WTC11 (cell line): ENCODE measurements at regions not wholly inside any gene's neighbourhood (a gene's known extent, or its start where the extent isn't known, plus 50 kb on each side); places are given as distances from the start of the nearest gene placed in this dataset.

ENCODE experiments used
- ATAC-seq: fragments of 200-7000 bp; cut with Tn5 transposase; 2 replicates; pipeline ENCODE4 v1.10.0; 2021; ENCODE audit warnings: mild to moderate bottlenecking, moderate library complexity
- CTCF ChIA-PET: fragments of 300-600 bp; sonication (Branson Sonifier 250); formaldehyde crosslinking; loops from one replicate; lab custom pipeline; 2021; ENCODE audit warnings: antibody characterized with exemption; lab: Charles Lee
- POLR2A ChIA-PET: fragments of 350-600 bp; sonication (Branson Sonifier 250); formaldehyde crosslinking; loops from one replicate; lab custom pipeline; 2021; ENCODE audit warnings: antibody characterized with exemption; lab: Charles Lee
- DNase-seq: peaks from one replicate; pipeline ENCODE4 v3.0.0; 2021; ENCODE audit warnings: low spot score
- H3K27ac Mint-ChIP-seq: 2 replicates; pipeline ENCODE4 v1.8.0; 2021; ENCODE audit warnings: mixed read lengths
- H3K27me3 Mint-ChIP-seq: 2 replicates; pipeline ENCODE4 v1.8.0; 2021; ENCODE audit warnings: low read depth, mild to moderate bottlenecking, moderate library complexity, mixed read lengths
- H3K36me3 Mint-ChIP-seq: 2 replicates; pipeline ENCODE4 v1.8.0; 2021; ENCODE audit warnings: mixed read lengths
- H3K4me1 Mint-ChIP-seq: 2 replicates; pipeline ENCODE4 v1.8.0; 2022; ENCODE audit warnings: mixed read lengths
- H3K4me3 Mint-ChIP-seq: 2 replicates; pipeline ENCODE4 v1.8.0; 2021; ENCODE audit warnings: mild to moderate bottlenecking, moderate library complexity, mixed read lengths
- H3K9me3 Mint-ChIP-seq: 2 replicates; pipeline ENCODE4 v1.8.0; 2021; ENCODE audit warnings: mixed read lengths
- ATF1 ChIP-seq: sonication (generic); formaldehyde crosslinking; IDR thresholded peaks from 2 replicates; pipeline ENCODE4 v1.8.1; 2023; ENCODE audit warnings: mild to moderate bottlenecking, moderate library complexity, missing genetic modification reagents
- FOXP4 ChIP-seq: sonication (generic); formaldehyde crosslinking; IDR thresholded peaks from 2 replicates; pipeline ENCODE4 v1.8.0; 2022; ENCODE audit warnings: mild to moderate bottlenecking, missing genetic modification reagents
- IRF2 ChIP-seq: sonication (generic); formaldehyde crosslinking; IDR thresholded peaks from 2 replicates; pipeline ENCODE4 v1.8.0; 2022; ENCODE audit warnings: low read depth, missing genetic modification reagents, borderline replicate concordance
- JAZF1 ChIP-seq: fragments of 250-450 bp; sonication (Bioruptor Pico); IDR thresholded peaks from 2 replicates; pipeline ENCODE4 v1.9.0; 2021; ENCODE audit warnings: moderate library complexity, mild to moderate bottlenecking, inconsistent platforms
- MXD4 ChIP-seq: fragments of 250-450 bp; sonication (Bioruptor Pico); IDR thresholded peaks from 2 replicates; pipeline ENCODE4 v1.8.0; 2021; ENCODE audit warnings: mild to moderate bottlenecking, moderate library complexity, borderline replicate concordance
- NR1H2 ChIP-seq: sonication (generic); formaldehyde crosslinking; IDR thresholded peaks from 2 replicates; pipeline ENCODE4 v1.9.0; 2021; ENCODE audit warnings: mild to moderate bottlenecking, moderate library complexity, missing genetic modification reagents
- SMAD3 ChIP-seq: sonication (generic); formaldehyde crosslinking; IDR thresholded peaks from 2 replicates; pipeline ENCODE4 v1.8.0; 2022; ENCODE audit warnings: missing genetic modification reagents, mild to moderate bottlenecking, borderline replicate concordance
- ZMAT4 ChIP-seq: fragments of 250-450 bp; sonication (Bioruptor Pico); IDR thresholded peaks from 2 replicates; pipeline ENCODE4 v1.9.0; 2021; ENCODE audit warnings: mild to moderate bottlenecking
- ZNF317 ChIP-seq: sonication (generic); formaldehyde crosslinking; IDR thresholded peaks from 2 replicates; pipeline ENCODE4 v1.8.1; 2023; ENCODE audit warnings: low read depth, mild to moderate bottlenecking, moderate library complexity, missing genetic modification reagents, borderline replicate concordance
- ZNF416 ChIP-seq: fragments of 250-450 bp; sonication (Bioruptor Pico); IDR thresholded peaks from 2 replicates; pipeline ENCODE4 v1.9.0; 2021; ENCODE audit warnings: mild to moderate bottlenecking, inconsistent platforms
- ZNF425 ChIP-seq: fragments of 250-450 bp; sonication (Bioruptor Pico); conservative IDR thresholded peaks from 2 replicates; pipeline ENCODE4 v1.9.0; 2021; ENCODE audit warnings: mild to moderate bottlenecking
- TF ChIP-seq, protein P1 (sequence below): sonication (generic); formaldehyde crosslinking; conservative IDR thresholded peaks from 2 replicates; pipeline ENCODE4 v1.8.1; 2022; ENCODE audit warnings: mild to moderate bottlenecking, missing genetic modification reagents
- TF ChIP-seq, protein P2 (sequence below): fragments of 250-450 bp; sonication (Bioruptor Pico); IDR thresholded peaks from 2 replicates; pipeline ENCODE4 v1.9.0; 2021; ENCODE audit warnings: mild to moderate bottlenecking, borderline replicate concordance
- TF ChIP-seq, protein P3 (sequence below): fragments of 250-450 bp; sonication (Bioruptor Pico); IDR thresholded peaks from 2 replicates; pipeline ENCODE4 v1.8.0; 2021; ENCODE audit warnings: mild to moderate bottlenecking

- TF ChIP-seq, protein P1, sequence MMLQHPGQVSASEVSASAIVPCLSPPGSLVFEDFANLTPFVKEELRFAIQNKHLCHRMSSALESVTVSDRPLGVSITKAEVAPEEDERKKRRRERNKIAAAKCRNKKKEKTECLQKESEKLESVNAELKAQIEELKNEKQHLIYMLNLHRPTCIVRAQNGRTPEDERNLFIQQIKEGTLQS (CRISPR knock-in tag), result no peak
Observed at GRCh38 chr6:21447987-21448386, 145.6 kb upstream of the SOX4 start (continued).

DNA sequence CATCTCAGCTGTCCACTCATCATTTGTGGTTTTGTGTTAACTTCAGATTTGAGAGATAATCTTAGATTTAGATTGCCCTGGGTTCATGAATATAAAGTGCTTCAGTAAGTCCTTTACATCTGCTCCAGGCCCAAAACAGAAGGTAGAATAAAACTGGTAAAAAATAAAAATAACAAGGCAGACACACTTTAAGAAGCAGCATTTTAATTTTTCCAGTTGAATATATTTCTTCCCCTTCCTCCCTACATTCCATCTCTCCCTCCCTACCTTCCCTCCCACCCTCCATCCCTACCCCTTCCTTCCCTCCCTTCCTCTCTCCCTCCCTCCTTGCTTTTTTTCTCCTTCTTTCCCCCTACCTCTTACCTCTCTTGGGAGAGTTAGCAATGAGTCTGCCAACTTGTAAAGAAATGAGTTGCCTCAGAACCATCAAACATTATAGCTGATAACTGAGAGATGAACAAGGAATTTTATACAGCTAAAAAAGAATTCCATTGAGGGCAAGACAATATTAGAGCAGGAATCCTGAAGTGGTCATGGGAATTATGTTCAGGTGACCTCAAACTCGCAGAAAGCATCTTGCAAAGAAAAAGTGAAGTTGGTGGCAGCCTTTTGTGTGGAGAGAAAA, 145.0 kb upstream of the SOX4 start:
- TF ChIP-seq IRF2, result no peak
- TF ChIP-seq SMAD3 (CRISPR knock-in tag), result no peak
- no peaks in the 10 kb centered on the region for H3K36me3 Mint-ChIP-seq
- no peak overlapping the region for H3K4me3 Mint-ChIP-seq
- no peaks in the 10 kb centered on the region for H3K4me1 Mint-ChIP-seq
- ATAC-seq (no peak), DNase-seq (no peak)
- H3K9me3 Mint-ChIP-seq, result no peaks in the 10 kb centered on the region
- H3K27me3 Mint-ChIP-seq, result no peaks in the 10 kb centered on the region
- POLR2A ChIA-PET, result no interaction called here
- H3K27ac Mint-ChIP-seq, result no peak overlapping the region
- CTCF ChIA-PET, result no interaction called here

GRCh38 chr6:21450149-21450548, 143.4 kb upstream of the SOX4 start:
- Mint-ChIP-seq H3K27me3 (no peaks in the 10 kb centered on the region), H3K4me3 (no peak overlapping the region), H3K4me1 (no peaks in the 10 kb centered on the region), H3K9me3 (no peaks in the 10 kb centered on the region), H3K36me3 (no peaks in the 10 kb centered on the region), H3K27ac (no peak overlapping the region)
- POLR2A ChIA-PET, result interaction anchor here (0.7 kb wide), 1 partner anchor 138 kb away, joined by 3 read pairs; no protein-coding TSS in a partner anchor
- CTCF ChIA-PET, result interaction anchor here (0.7 kb wide), 1 partner anchor 138 kb away, joined by 3 read pairs; no protein-coding TSS in a partner anchor
- ATAC-seq (no peak), DNase-seq (no peak)
- TF ChIP-seq, protein P1 (CRISPR knock-in tag), result no peak
- TF ChIP-seq FOXP4 (CRISPR knock-in tag), result no peak
- no peak for TF ChIP-seq JAZF1 (CRISPR knock-in tag)
- TF ChIP-seq, protein P2, sequence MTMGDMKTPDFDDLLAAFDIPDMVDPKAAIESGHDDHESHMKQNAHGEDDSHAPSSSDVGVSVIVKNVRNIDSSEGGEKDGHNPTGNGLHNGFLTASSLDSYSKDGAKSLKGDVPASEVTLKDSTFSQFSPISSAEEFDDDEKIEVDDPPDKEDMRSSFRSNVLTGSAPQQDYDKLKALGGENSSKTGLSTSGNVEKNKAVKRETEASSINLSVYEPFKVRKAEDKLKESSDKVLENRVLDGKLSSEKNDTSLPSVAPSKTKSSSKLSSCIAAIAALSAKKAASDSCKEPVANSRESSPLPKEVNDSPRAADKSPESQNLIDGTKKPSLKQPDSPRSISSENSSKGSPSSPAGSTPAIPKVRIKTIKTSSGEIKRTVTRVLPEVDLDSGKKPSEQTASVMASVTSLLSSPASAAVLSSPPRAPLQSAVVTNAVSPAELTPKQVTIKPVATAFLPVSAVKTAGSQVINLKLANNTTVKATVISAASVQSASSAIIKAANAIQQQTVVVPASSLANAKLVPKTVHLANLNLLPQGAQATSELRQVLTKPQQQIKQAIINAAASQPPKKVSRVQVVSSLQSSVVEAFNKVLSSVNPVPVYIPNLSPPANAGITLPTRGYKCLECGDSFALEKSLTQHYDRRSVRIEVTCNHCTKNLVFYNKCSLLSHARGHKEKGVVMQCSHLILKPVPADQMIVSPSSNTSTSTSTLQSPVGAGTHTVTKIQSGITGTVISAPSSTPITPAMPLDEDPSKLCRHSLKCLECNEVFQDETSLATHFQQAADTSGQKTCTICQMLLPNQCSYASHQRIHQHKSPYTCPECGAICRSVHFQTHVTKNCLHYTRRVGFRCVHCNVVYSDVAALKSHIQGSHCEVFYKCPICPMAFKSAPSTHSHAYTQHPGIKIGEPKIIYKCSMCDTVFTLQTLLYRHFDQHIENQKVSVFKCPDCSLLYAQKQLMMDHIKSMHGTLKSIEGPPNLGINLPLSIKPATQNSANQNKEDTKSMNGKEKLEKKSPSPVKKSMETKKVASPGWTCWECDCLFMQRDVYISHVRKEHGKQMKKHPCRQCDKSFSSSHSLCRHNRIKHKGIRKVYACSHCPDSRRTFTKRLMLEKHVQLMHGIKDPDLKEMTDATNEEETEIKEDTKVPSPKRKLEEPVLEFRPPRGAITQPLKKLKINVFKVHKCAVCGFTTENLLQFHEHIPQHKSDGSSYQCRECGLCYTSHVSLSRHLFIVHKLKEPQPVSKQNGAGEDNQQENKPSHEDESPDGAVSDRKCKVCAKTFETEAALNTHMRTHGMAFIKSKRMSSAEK, result no peak
- TF ChIP-seq ZMAT4, result no peak
- TF ChIP-seq ZNF425, result no peak
- TF ChIP-seq ZNF416 (CRISPR knock-in tag), result no peak
- no peak for TF ChIP-seq ZNF317
- TF ChIP-seq, protein P3, sequence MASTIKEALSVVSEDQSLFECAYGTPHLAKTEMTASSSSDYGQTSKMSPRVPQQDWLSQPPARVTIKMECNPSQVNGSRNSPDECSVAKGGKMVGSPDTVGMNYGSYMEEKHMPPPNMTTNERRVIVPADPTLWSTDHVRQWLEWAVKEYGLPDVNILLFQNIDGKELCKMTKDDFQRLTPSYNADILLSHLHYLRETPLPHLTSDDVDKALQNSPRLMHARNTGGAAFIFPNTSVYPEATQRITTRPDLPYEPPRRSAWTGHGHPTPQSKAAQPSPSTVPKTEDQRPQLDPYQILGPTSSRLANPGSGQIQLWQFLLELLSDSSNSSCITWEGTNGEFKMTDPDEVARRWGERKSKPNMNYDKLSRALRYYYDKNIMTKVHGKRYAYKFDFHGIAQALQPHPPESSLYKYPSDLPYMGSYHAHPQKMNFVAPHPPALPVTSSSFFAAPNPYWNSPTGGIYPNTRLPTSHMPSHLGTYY (CRISPR knock-in tag), result no peak
- no peak for TF ChIP-seq MXD4 (CRISPR knock-in tag)
- no peak for TF ChIP-seq ATF1 (CRISPR knock-in tag)
- no peak for TF ChIP-seq NR1H2 (CRISPR knock-in tag)
